NB4 (cell line): ENCODE measurements at regions not wholly inside any gene's neighbourhood (a gene's known extent, or its start where the extent isn't known, plus 50 kb on each side); places are given as distances from the start of the nearest gene placed in this dataset.
"Not testable (repeated sequence)": the region's sequence is repeated elsewhere in the genome, so short reads cannot be mapped to it uniquely, and the experiment has no call there.

Source experiments
- DNase-seq: peaks from one replicate; pipeline ENCODE4 v3.0.0; 2010; ENCODE audit warnings: low read depth
- H3K4me3 ChIP-seq: one replicate; pipeline ENCODE4 v1.5.1; 2011; ENCODE audit warnings: mild to moderate bottlenecking, low read depth, low read length, moderate library complexity
- MYC ChIP-seq: IDR thresholded peaks from 2 replicates; pipeline ENCODE4 v1.6.1; 2011; ENCODE audit warnings: low read depth, low read length
- POLR2A ChIP-seq: IDR thresholded peaks from 2 replicates; pipeline ENCODE4 v1.6.1; 2011; ENCODE audit warnings: mild to moderate bottlenecking; ENCODE audit not compliant: insufficient read length; ENCODE audit errors: extremely low read depth
- TF ChIP-seq, protein P1 (sequence below): IDR thresholded peaks from 2 replicates; pipeline ENCODE4 v1.6.1; 2011; ENCODE audit warnings: low read depth, low read length
- TF ChIP-seq, protein P2 (sequence below): IDR thresholded peaks from one replicate; pipeline ENCODE4 v1.5.1; 2012; ENCODE audit warnings: low read depth, low read length

DNA sequence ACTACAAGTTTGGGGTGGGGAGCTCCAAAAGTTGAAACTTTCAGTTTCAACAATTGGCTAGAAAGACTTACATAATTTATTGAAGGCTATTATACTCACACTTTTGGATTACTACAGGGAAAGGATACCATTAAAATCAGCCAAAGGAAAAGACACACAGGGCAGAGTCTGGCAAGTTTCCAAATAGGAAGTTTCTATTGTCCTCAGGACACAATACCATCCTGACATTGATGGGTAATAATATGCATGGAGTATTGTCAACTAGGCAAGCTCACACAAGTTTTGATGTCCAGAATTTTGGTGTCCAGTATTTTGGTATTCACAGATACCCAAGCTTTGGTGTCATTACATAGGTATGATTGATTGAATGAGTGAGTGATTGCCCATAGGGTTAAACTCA, 872.6 kb upstream of the SORCS1 start:
- DNase-seq: no peak
- TF ChIP-seq, protein P1, sequence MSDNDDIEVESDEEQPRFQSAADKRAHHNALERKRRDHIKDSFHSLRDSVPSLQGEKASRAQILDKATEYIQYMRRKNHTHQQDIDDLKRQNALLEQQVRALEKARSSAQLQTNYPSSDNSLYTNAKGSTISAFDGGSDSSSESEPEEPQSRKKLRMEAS: no peak
- TF ChIP-seq MYC: no peak
- no peak for TF ChIP-seq POLR2A
- TF ChIP-seq, protein P2, sequence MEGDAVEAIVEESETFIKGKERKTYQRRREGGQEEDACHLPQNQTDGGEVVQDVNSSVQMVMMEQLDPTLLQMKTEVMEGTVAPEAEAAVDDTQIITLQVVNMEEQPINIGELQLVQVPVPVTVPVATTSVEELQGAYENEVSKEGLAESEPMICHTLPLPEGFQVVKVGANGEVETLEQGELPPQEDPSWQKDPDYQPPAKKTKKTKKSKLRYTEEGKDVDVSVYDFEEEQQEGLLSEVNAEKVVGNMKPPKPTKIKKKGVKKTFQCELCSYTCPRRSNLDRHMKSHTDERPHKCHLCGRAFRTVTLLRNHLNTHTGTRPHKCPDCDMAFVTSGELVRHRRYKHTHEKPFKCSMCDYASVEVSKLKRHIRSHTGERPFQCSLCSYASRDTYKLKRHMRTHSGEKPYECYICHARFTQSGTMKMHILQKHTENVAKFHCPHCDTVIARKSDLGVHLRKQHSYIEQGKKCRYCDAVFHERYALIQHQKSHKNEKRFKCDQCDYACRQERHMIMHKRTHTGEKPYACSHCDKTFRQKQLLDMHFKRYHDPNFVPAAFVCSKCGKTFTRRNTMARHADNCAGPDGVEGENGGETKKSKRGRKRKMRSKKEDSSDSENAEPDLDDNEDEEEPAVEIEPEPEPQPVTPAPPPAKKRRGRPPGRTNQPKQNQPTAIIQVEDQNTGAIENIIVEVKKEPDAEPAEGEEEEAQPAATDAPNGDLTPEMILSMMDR: no peak
- H3K4me3 ChIP-seq: no peak overlapping the region

DNA sequence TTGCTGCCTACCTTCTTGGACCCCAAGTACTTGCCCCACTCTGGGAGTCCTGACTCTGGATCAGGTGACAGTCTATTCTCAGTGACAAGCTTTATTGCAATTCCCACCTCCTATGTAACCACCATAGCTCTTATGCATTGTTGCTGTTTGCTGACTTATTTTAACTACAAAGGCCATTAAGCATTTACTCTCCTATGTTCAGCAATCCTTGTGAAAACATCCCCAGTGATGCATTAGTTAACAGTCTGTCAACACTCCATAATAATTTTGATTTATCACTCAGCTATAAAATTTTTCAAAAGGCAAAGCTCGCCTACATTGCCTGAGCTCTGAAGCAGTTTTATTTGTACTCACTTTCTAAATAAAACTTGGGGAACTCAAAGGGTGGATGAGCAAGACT, 871.8 kb upstream of the SORCS1 start:
- no peak for DNase-seq
- no peak overlapping the region for H3K4me3 ChIP-seq
- TF ChIP-seq, protein P2: no peak
- TF ChIP-seq MYC (no peak), POLR2A (no peak)
- TF ChIP-seq, protein P1: no peak

DNA sequence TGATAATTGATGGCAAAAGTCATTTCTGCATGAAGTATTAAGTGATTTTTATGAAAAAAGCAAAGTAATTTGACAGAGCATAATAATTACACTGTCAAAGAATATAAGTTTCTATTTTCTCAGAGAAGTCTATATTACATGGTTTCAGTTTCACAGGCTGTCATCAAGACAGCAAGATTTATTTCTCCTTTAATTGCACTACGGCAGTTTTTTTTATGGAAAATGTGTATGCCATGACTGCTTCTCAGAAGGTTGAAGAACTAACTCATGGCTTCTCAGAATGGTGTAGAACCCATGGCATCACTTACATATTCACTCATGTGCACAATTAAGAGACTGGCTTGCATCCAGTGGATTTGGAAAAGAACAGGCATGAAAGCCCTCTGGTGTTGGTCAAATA, 870.3 kb upstream of the SORCS1 start:
- TF ChIP-seq, protein P1: no peak
- TF ChIP-seq POLR2A: no peak
- TF ChIP-seq MYC: no peak
- TF ChIP-seq, protein P2: no peak
- no peak for DNase-seq
- H3K4me3 ChIP-seq: no peak overlapping the region

DNA sequence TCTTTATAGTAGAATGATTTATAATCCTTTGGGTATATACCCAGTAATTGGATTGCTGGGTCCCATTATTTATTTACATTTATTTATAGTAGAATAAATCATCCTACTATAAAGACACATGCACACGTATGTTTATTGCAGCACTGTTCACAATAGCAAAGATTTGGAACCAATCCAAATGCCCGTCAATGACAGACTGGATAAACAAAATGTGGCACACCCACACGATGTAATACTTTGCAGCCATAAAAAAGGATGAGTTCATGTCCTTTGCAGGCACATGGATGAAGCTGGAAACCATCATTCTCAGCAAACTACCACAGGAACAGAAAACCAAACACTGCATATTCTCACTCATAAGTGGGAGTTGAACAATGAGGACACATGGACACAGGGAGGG, 869.0 kb upstream of the SORCS1 start:
- not testable (repeated sequence) for DNase-seq, H3K4me3 ChIP-seq

DNA sequence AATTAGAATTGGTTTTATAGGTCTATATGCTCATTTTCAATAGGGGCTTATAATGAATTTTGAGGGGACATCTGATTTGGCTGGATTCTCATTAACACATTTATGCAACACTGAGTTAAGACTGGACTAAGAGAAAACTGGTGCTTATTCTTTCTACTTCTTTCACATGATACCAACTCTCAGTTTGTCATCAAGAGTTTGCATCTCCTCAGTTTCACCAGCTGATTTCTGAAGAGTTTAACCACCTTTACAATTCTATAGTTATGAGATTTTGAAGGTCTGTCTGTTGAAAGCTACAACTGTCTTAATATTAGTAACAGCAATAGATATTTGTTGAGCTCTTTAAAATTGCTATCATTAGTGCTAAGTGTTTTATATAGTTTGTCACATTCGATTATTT, 867.0 kb upstream of the SORCS1 start:
- TF ChIP-seq, protein P1: no peak
- no peak for TF ChIP-seq POLR2A
- no peak for TF ChIP-seq MYC
- TF ChIP-seq, protein P2: no peak
- DNase-seq: no peak
- no peak overlapping the region for H3K4me3 ChIP-seq

DNA sequence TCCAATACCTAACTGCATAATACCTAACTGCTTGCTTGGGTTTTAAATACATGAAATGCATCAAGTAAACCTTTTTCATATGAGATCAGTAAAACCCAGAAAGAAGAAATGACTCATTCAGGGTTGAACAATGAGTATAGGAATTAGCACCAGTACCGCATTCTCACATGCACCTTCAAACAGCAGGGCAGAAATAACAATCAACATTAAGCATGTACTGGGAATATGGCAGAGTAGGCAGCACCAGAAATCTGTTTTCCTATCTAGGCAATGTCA, 850.3 kb upstream of the SORCS1 start:
- H3K4me3 ChIP-seq: no peak overlapping the region
- TF ChIP-seq, protein P1: no peak
- TF ChIP-seq MYC: no peak
- no peak for TF ChIP-seq POLR2A
- TF ChIP-seq, protein P2: no peak
- DNase-seq: no peak
